ENCODE measurements at regions not wholly inside any gene's neighbourhood (a gene's known extent, or its start where the extent isn't known, plus 50 kb on each side); places are given as distances from the start of the nearest gene placed in this dataset.

- no peak for TF ChIP-seq CTCF (IDR thresholded peaks at IDR 0.05)
- TF ChIP-seq POLR2AphosphoS5 (IDR thresholded peaks at IDR 0.05): no peak
- TF ChIP-seq POLR2A (IDR thresholded peaks at IDR 0.05): no peak
These were observed 193.1 kb upstream of the XIRP2 start for GRCh38 chr2:166695154-166695553.
